Activated B cell treated with CpG ODN at 0.5 μM for 24 hours (primary cell): ENCODE measurements at regions not wholly inside any gene's neighbourhood (a gene's known extent, or its start where the extent isn't known, plus 50 kb on each side); places are given as distances from the start of the nearest gene placed in this dataset.

Source experiments
- ATAC-seq: fragments of 200-7000 bp; cut with Tn5 transposase; one replicate; pipeline ENCODE4 v1.10.0; 2021; ENCODE audit warnings: low read depth, mild to moderate bottlenecking, moderate library complexity
- CTCF ChIA-PET: fragments of 350-600 bp; sonication (Branson Sonifier 250); formaldehyde crosslinking; loops from one replicate; lab custom pipeline; 2021; ENCODE audit warnings: antibody characterized with exemption; lab: Charles Lee
- POLR2A ChIA-PET: fragments of 350-600 bp; sonication (Branson Sonifier 250); formaldehyde crosslinking; loops from one replicate; lab custom pipeline; 2021; ENCODE audit warnings: antibody characterized with exemption; lab: Charles Lee
- DNase-seq: peaks from one replicate; pipeline ENCODE4 v3.0.0; 2022
- H3K27ac Mint-ChIP-seq: one replicate; pipeline ENCODE4 v1.8.0; 2020; ENCODE audit warnings: mixed read lengths
- H3K27me3 Mint-ChIP-seq: one replicate; pipeline ENCODE4 v1.8.0; 2021; ENCODE audit warnings: mixed read lengths
- H3K36me3 Mint-ChIP-seq: one replicate; pipeline ENCODE4 v1.8.0; 2021; ENCODE audit warnings: low read depth, mixed read lengths
- H3K4me1 Mint-ChIP-seq: one replicate; pipeline ENCODE4 v1.8.0; 2021; ENCODE audit warnings: mixed read lengths
- H3K4me3 Mint-ChIP-seq: one replicate; pipeline ENCODE4 v1.8.0; 2020; ENCODE audit warnings: mild to moderate bottlenecking, mixed read lengths
- H3K9me3 Mint-ChIP-seq: one replicate; pipeline ENCODE4 v1.8.0; 2020; ENCODE audit warnings: mixed read lengths
- intact Hi-C: fragments of 100-400 bp; cut with micrococcal nuclease; formaldehyde crosslinking; loops from one replicate; pipeline ENCODE4 v1.15.1; 2024
- TF ChIP-seq, protein P1 (sequence below): fragments of 200-600 bp; IDR thresholded peaks from one replicate; pipeline ENCODE4 v1.8.0; 2022; ENCODE audit warnings: antibody characterized with exemption, mild to moderate bottlenecking

- TF ChIP-seq, protein P1, sequence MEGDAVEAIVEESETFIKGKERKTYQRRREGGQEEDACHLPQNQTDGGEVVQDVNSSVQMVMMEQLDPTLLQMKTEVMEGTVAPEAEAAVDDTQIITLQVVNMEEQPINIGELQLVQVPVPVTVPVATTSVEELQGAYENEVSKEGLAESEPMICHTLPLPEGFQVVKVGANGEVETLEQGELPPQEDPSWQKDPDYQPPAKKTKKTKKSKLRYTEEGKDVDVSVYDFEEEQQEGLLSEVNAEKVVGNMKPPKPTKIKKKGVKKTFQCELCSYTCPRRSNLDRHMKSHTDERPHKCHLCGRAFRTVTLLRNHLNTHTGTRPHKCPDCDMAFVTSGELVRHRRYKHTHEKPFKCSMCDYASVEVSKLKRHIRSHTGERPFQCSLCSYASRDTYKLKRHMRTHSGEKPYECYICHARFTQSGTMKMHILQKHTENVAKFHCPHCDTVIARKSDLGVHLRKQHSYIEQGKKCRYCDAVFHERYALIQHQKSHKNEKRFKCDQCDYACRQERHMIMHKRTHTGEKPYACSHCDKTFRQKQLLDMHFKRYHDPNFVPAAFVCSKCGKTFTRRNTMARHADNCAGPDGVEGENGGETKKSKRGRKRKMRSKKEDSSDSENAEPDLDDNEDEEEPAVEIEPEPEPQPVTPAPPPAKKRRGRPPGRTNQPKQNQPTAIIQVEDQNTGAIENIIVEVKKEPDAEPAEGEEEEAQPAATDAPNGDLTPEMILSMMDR = no peak
- no peaks in the 10 kb centered on the region for H3K36me3 Mint-ChIP-seq
- DNase-seq = no peak
- no peak overlapping the region for H3K27ac Mint-ChIP-seq
- ChIA-PET POLR2A (no interaction called here), CTCF (no interaction called here)
- H3K27me3 Mint-ChIP-seq = peaks cover 9% of the 10 kb centered on the region
- intact Hi-C loops = no loop called here
- no peak for ATAC-seq
- H3K4me3 Mint-ChIP-seq = no peak overlapping the region
- no peaks in the 10 kb centered on the region for H3K9me3 Mint-ChIP-seq
- H3K4me1 Mint-ChIP-seq = no peaks in the 10 kb centered on the region
Measured at GRCh38 chr18:25962919-25963318, 127.5 kb downstream of the SS18 start.

DNA sequence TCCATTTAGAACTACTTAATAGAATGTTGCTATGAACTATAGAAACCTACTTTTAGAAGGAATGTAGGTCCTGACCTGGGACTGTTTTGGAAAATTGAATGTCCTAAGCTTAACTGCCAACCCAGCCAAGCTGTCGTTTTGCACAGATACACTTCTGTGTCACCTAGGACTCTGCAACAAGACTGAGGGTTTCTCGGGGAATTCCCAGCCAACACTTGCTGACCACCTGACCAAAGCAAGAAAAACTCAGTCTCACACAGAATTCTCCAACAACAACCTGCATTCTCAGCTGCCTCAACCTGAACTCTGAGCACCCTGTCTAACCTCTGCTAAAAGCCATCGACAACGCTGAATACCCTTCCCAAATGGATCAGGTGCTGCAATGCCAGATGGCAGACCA lies 128.2 kb downstream of the SS18 start:
- ChIA-PET POLR2A (no interaction called here), CTCF (no interaction called here)
- H3K27me3 Mint-ChIP-seq = peaks cover 9% of the 10 kb centered on the region
- no peak overlapping the region for H3K4me3 Mint-ChIP-seq
- TF ChIP-seq, protein P1 = no peak
- intact Hi-C loops = no loop called here
- DNase-seq (no peak), ATAC-seq (no peak)
- no peaks in the 10 kb centered on the region for H3K36me3 Mint-ChIP-seq
- H3K27ac Mint-ChIP-seq = no peak overlapping the region
- no peaks in the 10 kb centered on the region for H3K9me3 Mint-ChIP-seq
- H3K4me1 Mint-ChIP-seq = no peaks in the 10 kb centered on the region

- no peak for ATAC-seq
- ChIA-PET POLR2A (no interaction called here), CTCF (no interaction called here)
- Mint-ChIP-seq H3K9me3 (no peaks in the 10 kb centered on the region), H3K4me3 (no peak overlapping the region), H3K4me1 (peaks cover 4% of the 10 kb centered on the region), H3K27me3 (no peaks in the 10 kb centered on the region), H3K36me3 (no peaks in the 10 kb centered on the region), H3K27ac (no peak overlapping the region)
- intact Hi-C loops = no loop called here
- TF ChIP-seq, protein P1 = no peak
- no peak for DNase-seq
Measured at GRCh38 chr18:25957017-25957416, 133.4 kb downstream of the SS18 start.

DNA sequence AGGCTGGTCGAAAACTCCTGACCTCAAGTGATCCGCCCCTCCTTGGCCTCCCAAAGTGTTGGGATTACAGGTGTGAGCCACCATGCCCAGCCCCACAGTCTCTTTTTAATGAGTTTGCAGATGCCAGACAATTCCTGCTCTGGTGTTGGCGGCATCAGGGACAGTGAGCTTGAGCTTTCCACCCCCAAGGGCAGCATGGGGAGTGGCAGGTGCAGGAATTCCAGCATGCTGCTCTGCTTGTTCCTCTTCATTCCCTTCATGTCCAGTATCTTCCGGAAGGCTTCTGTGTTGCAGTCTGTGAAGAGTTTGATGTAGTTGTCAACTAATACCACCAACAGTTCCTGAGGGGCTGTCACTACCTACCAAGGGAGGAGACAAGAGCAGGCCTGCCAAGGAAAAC lies 137.3 kb downstream of the SS18 start:
- H3K27me3 Mint-ChIP-seq = peaks cover 3% of the 10 kb centered on the region
- POLR2A ChIA-PET = no interaction called here
- H3K36me3 Mint-ChIP-seq = no peaks in the 10 kb centered on the region
- H3K4me3 Mint-ChIP-seq = no peak overlapping the region
- H3K27ac Mint-ChIP-seq = no peak overlapping the region
- DNase-seq = no peak
- TF ChIP-seq, protein P1 = no peak
- peaks cover 2% of the 10 kb centered on the region for H3K9me3 Mint-ChIP-seq
- no peak for ATAC-seq
- intact Hi-C loops = no loop called here
- H3K4me1 Mint-ChIP-seq = peaks cover 4% of the 10 kb centered on the region
- CTCF ChIA-PET = no interaction called here

- TF ChIP-seq, protein P1 = no peak
- ChIA-PET POLR2A (no interaction called here), CTCF (no interaction called here)
- H3K4me3 Mint-ChIP-seq = no peak overlapping the region
- peaks cover 2% of the 10 kb centered on the region for H3K9me3 Mint-ChIP-seq
- intact Hi-C loops = no loop called here
- no peaks in the 10 kb centered on the region for H3K36me3 Mint-ChIP-seq
- ATAC-seq (no peak), DNase-seq (no peak)
- H3K4me1 Mint-ChIP-seq = peaks cover 4% of the 10 kb centered on the region
- no peak overlapping the region for H3K27ac Mint-ChIP-seq
- H3K27me3 Mint-ChIP-seq = peaks cover 4% of the 10 kb centered on the region
Measured at GRCh38 chr18:25950321-25950720, 140.1 kb downstream of the SS18 start.
